Spleen (tissue), 7 donors: ENCODE measurements at regions not wholly inside any gene's neighbourhood (a gene's known extent, or its start where the extent isn't known, plus 50 kb on each side); places are given as distances from the start of the nearest gene placed in this dataset.

Experiments
- CTCF ChIP-seq, 11 experiments: fragments of 200-600 bp in 7 of 11; fragments of 450-650 bp in 4 of 11; sonication (generic) in 4 of 11; IDR thresholded peaks in 8 of 11; conservative IDR thresholded peaks in 3 of 11; 1 replicate in 7 of 11; 2 replicates in 4 of 11; pipeline versions ENCODE4 v1.4.0 to v1.8.0; 2016 to 2021; ENCODE audit warnings: antibody characterized with exemption in 11 of 11, inconsistent platforms in 4 of 11, mild to moderate bottlenecking in 1 of 11
- POLR2A ChIP-seq, 3 donors: fragments of 450-650 bp; IDR thresholded peaks; one replicate each; pipeline ENCODE4 v1.5.1; 2017; ENCODE audit warnings: antibody characterized with exemption in 3 of 3, mild to moderate bottlenecking in 1 of 3
- POLR2AphosphoS5 ChIP-seq, 3 donors: sonication (generic); formaldehyde crosslinking; IDR thresholded peaks; one replicate each; pipeline ENCODE4 v1.5.1; 2017; ENCODE audit warnings: antibody characterized with exemption in 3 of 3
- donor health status: DM: no; HTN: no; CAD: no; lungs with moderate emphysema.
- donor health status: DM: no; HTN: no; CAD: no.
- donor health status: DM: no; HTN: no; CAD: no.

- no peak for TF ChIP-seq POLR2A (IDR thresholded peaks at IDR 0.05)
- no peak for TF ChIP-seq CTCF (IDR thresholded peaks at IDR 0.05 in 8 of 11, conservative IDR thresholded peaks at IDR 0.05 in 3 of 11)
- TF ChIP-seq POLR2AphosphoS5 (IDR thresholded peaks at IDR 0.05): no peak
Measured at GRCh38 chr2:146048141-146048540, 1528.2 kb upstream of the ZEB2 start.
